ENCODE measurements at regions not wholly inside any gene's neighbourhood (a gene's known extent, or its start where the extent isn't known, plus 50 kb on each side); places are given as distances from the start of the nearest gene placed in this dataset.
"Not testable (repeated sequence)": the region's sequence is repeated elsewhere in the genome, so short reads cannot be mapped to it uniquely, and the experiment has no call there.

GRCh38 chr2:149858901-149859634 lies 271.5 kb upstream of the MMADHC start:
- WGBS (ENCODE audit: insufficient coverage) = 63% methylated on average over 3 of the region's 6 CpGs
- H3K36me3 ChIP-seq (ENCODE audit: control insufficient read depth, insufficient read depth, low read length) = no peaks in the 10 kb centered on the region
- H3K27ac ChIP-seq (ENCODE audit: low read depth, low read length) = peak overlapping the region; percentile 73
- H3K4me3 ChIP-seq (ENCODE audit: low read depth, low read length) = no peak overlapping the region
- no peaks in the 10 kb centered on the region for H3K27me3 ChIP-seq (ENCODE audit: control insufficient read depth, insufficient read depth, low read length)
- peaks cover 1% of the 10 kb centered on the region for H3K9me3 ChIP-seq (ENCODE audit: control insufficient read depth, insufficient read depth, low read length)
- peak in 1 of 6 donors; percentile 20 for DNase-seq (ENCODE audit: low read depth in 4 of 6, low spot score in 6 of 6)
- no peaks in the 10 kb centered on the region for H3K4me1 ChIP-seq (ENCODE audit: control insufficient read depth, insufficient read depth, low read length)

- H3K27me3 ChIP-seq (ENCODE audit: control insufficient read depth, insufficient read depth, low read length) = no peaks in the 10 kb centered on the region
- no peak overlapping the region for H3K27ac ChIP-seq (ENCODE audit: low read depth, low read length)
- DNase-seq (ENCODE audit: low read depth in 4 of 6, low spot score in 6 of 6) = no peak
- peaks cover 1% of the 10 kb centered on the region for H3K9me3 ChIP-seq (ENCODE audit: control insufficient read depth, insufficient read depth, low read length)
- no peak overlapping the region for H3K4me3 ChIP-seq (ENCODE audit: low read depth, low read length)
- H3K36me3 ChIP-seq (ENCODE audit: control insufficient read depth, insufficient read depth, low read length) = no peaks in the 10 kb centered on the region
- H3K4me1 ChIP-seq (ENCODE audit: control insufficient read depth, insufficient read depth, low read length) = no peaks in the 10 kb centered on the region
These were observed 270.6 kb upstream of the MMADHC start for GRCh38 chr2:149858216-149858615.

- no peaks in the 10 kb centered on the region for H3K4me1 ChIP-seq (ENCODE audit: control insufficient read depth, insufficient read depth, low read length)
- no peak overlapping the region for H3K4me3 ChIP-seq (ENCODE audit: low read depth, low read length)
- no peak for DNase-seq (ENCODE audit: low read depth in 4 of 6, low spot score in 6 of 6)
- WGBS (ENCODE audit: insufficient coverage) = no CpG with 5 or more reads among the region's 1 CpG
- H3K9me3 ChIP-seq (ENCODE audit: control insufficient read depth, insufficient read depth, low read length) = no peaks in the 10 kb centered on the region
- H3K27ac ChIP-seq (ENCODE audit: low read depth, low read length) = no peak overlapping the region
- H3K27me3 ChIP-seq (ENCODE audit: control insufficient read depth, insufficient read depth, low read length) = no peaks in the 10 kb centered on the region
- H3K36me3 ChIP-seq (ENCODE audit: control insufficient read depth, insufficient read depth, low read length) = no peaks in the 10 kb centered on the region
These were observed 269.8 kb upstream of the MMADHC start for GRCh38 chr2:149857344-149857743.

- not testable (repeated sequence) for DNase-seq (ENCODE audit: low read depth in 4 of 6, low spot score in 6 of 6); H3K27me3 ChIP-seq (ENCODE audit: control insufficient read depth, insufficient read depth, low read length); H3K36me3 ChIP-seq (ENCODE audit: control insufficient read depth, insufficient read depth, low read length); H3K4me1 ChIP-seq (ENCODE audit: control insufficient read depth, insufficient read depth, low read length); H3K9me3 ChIP-seq (ENCODE audit: control insufficient read depth, insufficient read depth, low read length); H3K27ac ChIP-seq (ENCODE audit: low read depth, low read length); H3K4me3 ChIP-seq (ENCODE audit: low read depth, low read length)
- no CpG with 5 or more reads among the region's 5 CpGs for WGBS (ENCODE audit: insufficient coverage)
These were observed 268.3 kb upstream of the MMADHC start for GRCh38 chr2:149855859-149856258.

- DNase-seq (ENCODE audit: low read depth in 4 of 6, low spot score in 6 of 6) = peak in 1 of 6 donors; percentile 60
- WGBS (ENCODE audit: insufficient coverage) = no CpG with 5 or more reads among the region's 1 CpG
- no peaks in the 10 kb centered on the region for H3K27me3 ChIP-seq (ENCODE audit: control insufficient read depth, insufficient read depth, low read length)
- no peak overlapping the region for H3K4me3 ChIP-seq (ENCODE audit: low read depth, low read length)
- no peaks in the 10 kb centered on the region for H3K9me3 ChIP-seq (ENCODE audit: control insufficient read depth, insufficient read depth, low read length)
- H3K36me3 ChIP-seq (ENCODE audit: control insufficient read depth, insufficient read depth, low read length) = no peaks in the 10 kb centered on the region
- no peak overlapping the region for H3K27ac ChIP-seq (ENCODE audit: low read depth, low read length)
- H3K4me1 ChIP-seq (ENCODE audit: control insufficient read depth, insufficient read depth, low read length) = no peaks in the 10 kb centered on the region
These were observed 262.0 kb upstream of the MMADHC start for GRCh38 chr2:149849591-149849990.

GRCh38 chr2:149849136-149849535 lies 261.6 kb upstream of the MMADHC start:
- Histone ChIP-seq H3K4me1 (ENCODE audit: control insufficient read depth, insufficient read depth, low read length) (no peaks in the 10 kb centered on the region), H3K36me3 (ENCODE audit: control insufficient read depth, insufficient read depth, low read length) (no peaks in the 10 kb centered on the region), H3K27ac (ENCODE audit: low read depth, low read length) (no peak overlapping the region), H3K9me3 (ENCODE audit: control insufficient read depth, insufficient read depth, low read length) (no peaks in the 10 kb centered on the region), H3K4me3 (ENCODE audit: low read depth, low read length) (no peak overlapping the region), H3K27me3 (ENCODE audit: control insufficient read depth, insufficient read depth, low read length) (no peaks in the 10 kb centered on the region)
- no peak for DNase-seq (ENCODE audit: low read depth in 4 of 6, low spot score in 6 of 6)
- WGBS (ENCODE audit: insufficient coverage) = no CpG with 5 or more reads among the region's 2 CpGs

- Histone ChIP-seq H3K4me3 (ENCODE audit: low read depth, low read length) (no peak overlapping the region), H3K9me3 (ENCODE audit: control insufficient read depth, insufficient read depth, low read length) (no peaks in the 10 kb centered on the region), H3K36me3 (ENCODE audit: control insufficient read depth, insufficient read depth, low read length) (no peaks in the 10 kb centered on the region), H3K4me1 (ENCODE audit: control insufficient read depth, insufficient read depth, low read length) (no peaks in the 10 kb centered on the region), H3K27ac (ENCODE audit: low read depth, low read length) (no peak overlapping the region), H3K27me3 (ENCODE audit: control insufficient read depth, insufficient read depth, low read length) (no peaks in the 10 kb centered on the region)
- WGBS (ENCODE audit: insufficient coverage) = no CpG with 5 or more reads among the region's 1 CpG
- DNase-seq (ENCODE audit: low read depth in 4 of 6, low spot score in 6 of 6) = peak in 1 of 6 donors; percentile 66
These were observed 253.8 kb upstream of the MMADHC start for GRCh38 chr2:149841396-149841795.

GRCh38 chr2:149832324-149832723 lies 244.7 kb upstream of the MMADHC start:
- H3K9me3 ChIP-seq (ENCODE audit: control insufficient read depth, insufficient read depth, low read length) = no peaks in the 10 kb centered on the region
- no peak for DNase-seq (ENCODE audit: low read depth in 4 of 6, low spot score in 6 of 6)
- H3K4me1 ChIP-seq (ENCODE audit: control insufficient read depth, insufficient read depth, low read length) = no peaks in the 10 kb centered on the region
- no peak overlapping the region for H3K4me3 ChIP-seq (ENCODE audit: low read depth, low read length)
- H3K36me3 ChIP-seq (ENCODE audit: control insufficient read depth, insufficient read depth, low read length) = no peaks in the 10 kb centered on the region
- no peaks in the 10 kb centered on the region for H3K27me3 ChIP-seq (ENCODE audit: control insufficient read depth, insufficient read depth, low read length)
- no peak overlapping the region for H3K27ac ChIP-seq (ENCODE audit: low read depth, low read length)
- 78% methylated on average over 1 of the region's 2 CpGs for WGBS (ENCODE audit: insufficient coverage)

- no peaks in the 10 kb centered on the region for H3K4me1 ChIP-seq (ENCODE audit: control insufficient read depth, insufficient read depth, low read length)
- no peak for DNase-seq (ENCODE audit: low read depth in 4 of 6, low spot score in 6 of 6)
- no peaks in the 10 kb centered on the region for H3K9me3 ChIP-seq (ENCODE audit: control insufficient read depth, insufficient read depth, low read length)
- no peak overlapping the region for H3K27ac ChIP-seq (ENCODE audit: low read depth, low read length)
- no peaks in the 10 kb centered on the region for H3K36me3 ChIP-seq (ENCODE audit: control insufficient read depth, insufficient read depth, low read length)
- no peaks in the 10 kb centered on the region for H3K27me3 ChIP-seq (ENCODE audit: control insufficient read depth, insufficient read depth, low read length)
- H3K4me3 ChIP-seq (ENCODE audit: low read depth, low read length) = no peak overlapping the region
- 80% methylated on average over 1 of the region's 2 CpGs for WGBS (ENCODE audit: insufficient coverage)
These were observed 241.1 kb upstream of the MMADHC start for GRCh38 chr2:149828520-149829210.

- WGBS (ENCODE audit: insufficient coverage) = 60% methylated on average over 1 of the region's 2 CpGs
These were observed 240.1 kb upstream of the MMADHC start for GRCh38 chr2:149827585-149828126.

More at GRCh38 chr2:149827585-149828126, 240.1 kb upstream of the MMADHC start:
- peak in 4 of 6 donors; percentile 6 to 72 (median 31) for DNase-seq (ENCODE audit: low read depth in 4 of 6, low spot score in 6 of 6)
- no peaks in the 10 kb centered on the region for H3K4me1 ChIP-seq (ENCODE audit: control insufficient read depth, insufficient read depth, low read length)
- no peak overlapping the region for H3K27ac ChIP-seq (ENCODE audit: low read depth, low read length)
- no peaks in the 10 kb centered on the region for H3K36me3 ChIP-seq (ENCODE audit: control insufficient read depth, insufficient read depth, low read length)
- H3K9me3 ChIP-seq (ENCODE audit: control insufficient read depth, insufficient read depth, low read length) = no peaks in the 10 kb centered on the region
- no peaks in the 10 kb centered on the region for H3K27me3 ChIP-seq (ENCODE audit: control insufficient read depth, insufficient read depth, low read length)
- H3K4me3 ChIP-seq (ENCODE audit: low read depth, low read length) = no peak overlapping the region
